ENCODE measurements at regions not wholly inside any gene's neighbourhood (a gene's known extent, or its start where the extent isn't known, plus 50 kb on each side); places are given as distances from the start of the nearest gene placed in this dataset.

DNA sequence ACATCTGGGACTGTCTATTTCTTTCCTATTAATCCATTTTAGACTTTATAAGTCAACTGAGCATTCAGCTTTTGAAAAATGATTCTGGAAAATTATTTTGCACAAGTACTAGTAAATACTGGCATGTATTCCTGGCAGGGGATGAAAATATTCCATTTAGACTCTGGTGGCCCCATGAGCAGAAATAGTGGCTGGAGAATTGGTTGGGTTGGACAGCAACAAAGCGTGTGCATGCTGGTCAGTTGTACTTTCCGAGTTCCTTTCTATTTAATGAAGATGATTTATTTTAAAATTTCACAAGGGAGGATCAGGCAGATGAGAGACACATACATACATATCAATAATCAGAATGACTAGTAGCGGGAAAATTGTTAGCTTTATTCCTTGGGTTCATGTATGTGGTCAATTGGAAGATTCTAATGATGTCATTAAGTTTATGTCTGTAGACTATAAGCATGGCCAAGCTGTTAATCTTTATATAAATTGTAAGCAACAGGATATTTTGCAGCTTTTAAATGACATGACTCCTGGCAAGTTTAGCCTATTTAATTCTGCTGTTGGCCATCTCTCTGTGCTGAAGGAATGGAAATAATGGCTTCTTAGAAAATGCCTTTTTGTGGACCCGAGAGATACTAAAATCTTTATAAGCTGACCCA, 541.6 kb downstream of the SLC4A3 start:
- TF ChIP-seq, protein P1, sequence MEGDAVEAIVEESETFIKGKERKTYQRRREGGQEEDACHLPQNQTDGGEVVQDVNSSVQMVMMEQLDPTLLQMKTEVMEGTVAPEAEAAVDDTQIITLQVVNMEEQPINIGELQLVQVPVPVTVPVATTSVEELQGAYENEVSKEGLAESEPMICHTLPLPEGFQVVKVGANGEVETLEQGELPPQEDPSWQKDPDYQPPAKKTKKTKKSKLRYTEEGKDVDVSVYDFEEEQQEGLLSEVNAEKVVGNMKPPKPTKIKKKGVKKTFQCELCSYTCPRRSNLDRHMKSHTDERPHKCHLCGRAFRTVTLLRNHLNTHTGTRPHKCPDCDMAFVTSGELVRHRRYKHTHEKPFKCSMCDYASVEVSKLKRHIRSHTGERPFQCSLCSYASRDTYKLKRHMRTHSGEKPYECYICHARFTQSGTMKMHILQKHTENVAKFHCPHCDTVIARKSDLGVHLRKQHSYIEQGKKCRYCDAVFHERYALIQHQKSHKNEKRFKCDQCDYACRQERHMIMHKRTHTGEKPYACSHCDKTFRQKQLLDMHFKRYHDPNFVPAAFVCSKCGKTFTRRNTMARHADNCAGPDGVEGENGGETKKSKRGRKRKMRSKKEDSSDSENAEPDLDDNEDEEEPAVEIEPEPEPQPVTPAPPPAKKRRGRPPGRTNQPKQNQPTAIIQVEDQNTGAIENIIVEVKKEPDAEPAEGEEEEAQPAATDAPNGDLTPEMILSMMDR (IDR thresholded peaks at IDR 0.05; ENCODE audit: insufficient read depth, low read depth, low read length): no peak
- no peak for DNase-seq (ENCODE audit: low read depth)
- H3K4me3 ChIP-seq (ENCODE audit: low read depth, low read length): no peak overlapping the region

GRCh38 chr2:220174826-220175225, 547.4 kb downstream of the SLC4A3 start:
- no peak overlapping the region for H3K4me3 ChIP-seq (ENCODE audit: low read depth, low read length)
- TF ChIP-seq, protein P1 (IDR thresholded peaks at IDR 0.05; ENCODE audit: insufficient read depth, low read depth, low read length): no peak
- DNase-seq (ENCODE audit: low read depth): no peak

GRCh38 chr2:220175967-220176366, 548.5 kb downstream of the SLC4A3 start:
- TF ChIP-seq, protein P1 (IDR thresholded peaks at IDR 0.05; ENCODE audit: insufficient read depth, low read depth, low read length): no peak
- H3K4me3 ChIP-seq (ENCODE audit: low read depth, low read length): no peak overlapping the region
- no peak for DNase-seq (ENCODE audit: low read depth)

DNA sequence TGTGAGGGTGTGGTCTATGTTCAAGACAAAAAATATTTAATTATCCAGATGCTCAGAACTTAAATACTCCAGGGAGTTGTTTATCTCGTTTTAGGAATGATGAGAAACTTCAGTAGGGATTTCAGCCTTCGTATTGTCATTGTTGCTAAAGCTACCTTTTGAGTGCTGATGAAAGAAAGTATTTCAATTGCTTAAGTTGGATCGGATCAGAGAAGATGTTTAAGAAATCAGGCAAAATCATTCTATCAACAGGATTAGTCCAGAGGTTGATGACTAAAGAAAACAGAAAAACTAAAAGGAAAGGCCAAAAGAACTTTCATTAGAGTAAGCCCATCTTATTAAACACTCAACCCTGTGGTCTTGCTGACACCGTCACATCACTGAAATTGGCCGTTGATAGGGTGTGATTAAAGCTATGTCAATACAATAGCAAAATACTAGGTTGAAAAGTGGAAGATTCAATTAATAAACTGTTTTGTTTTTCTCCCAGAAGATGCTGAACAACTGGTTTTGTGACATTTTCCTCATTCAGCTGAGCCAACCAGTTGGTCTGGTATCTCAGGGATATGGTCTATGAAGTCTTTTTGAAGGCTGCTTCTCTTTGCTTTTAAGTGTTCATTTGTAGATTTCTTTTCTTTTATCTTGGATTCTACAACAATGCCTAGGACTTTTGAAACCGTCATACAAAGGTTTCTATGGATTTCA, 551.7 kb downstream of the SLC4A3 start:
- no peak for DNase-seq (ENCODE audit: low read depth)
- no peak overlapping the region for H3K4me3 ChIP-seq (ENCODE audit: low read depth, low read length)
- TF ChIP-seq, protein P1 (IDR thresholded peaks at IDR 0.05; ENCODE audit: insufficient read depth, low read depth, low read length): no peak

DNA sequence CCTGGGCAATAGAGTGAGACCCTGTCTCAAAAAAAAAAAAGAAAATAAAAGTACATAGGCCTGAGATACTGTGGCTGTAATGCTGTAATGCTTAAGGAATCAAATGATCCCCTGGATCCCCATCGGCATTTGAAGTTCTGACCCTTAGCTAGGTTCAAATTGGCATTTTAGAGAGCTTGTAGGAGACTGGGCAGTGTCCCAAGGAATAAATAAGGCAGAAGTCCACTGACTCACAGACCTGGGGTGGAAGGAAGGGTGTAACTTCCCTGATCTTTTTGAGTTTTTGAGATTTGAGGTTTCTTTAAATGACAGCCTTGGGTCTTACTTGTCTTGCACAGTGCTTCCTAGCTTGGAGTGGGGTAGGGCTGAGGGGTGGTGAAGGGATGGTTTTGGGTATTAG, 553.7 kb downstream of the SLC4A3 start:
- H3K4me3 ChIP-seq (ENCODE audit: low read depth, low read length): no peak overlapping the region
- no peak for DNase-seq (ENCODE audit: low read depth)
- TF ChIP-seq, protein P1 (IDR thresholded peaks at IDR 0.05; ENCODE audit: insufficient read depth, low read depth, low read length): no peak

GRCh38 chr2:220182790-220183189, 555.4 kb downstream of the SLC4A3 start:
- H3K4me3 ChIP-seq (ENCODE audit: low read depth, low read length): no peak overlapping the region
- TF ChIP-seq, protein P1 (IDR thresholded peaks at IDR 0.05; ENCODE audit: insufficient read depth, low read depth, low read length): no peak
- DNase-seq (ENCODE audit: low read depth): no peak
